GM19397 (cell line): ENCODE measurements at regions not wholly inside any gene's neighbourhood (a gene's known extent, or its start where the extent isn't known, plus 50 kb on each side); places are given as distances from the start of the nearest gene placed in this dataset.
"Not testable (repeated sequence)": the region's sequence is repeated elsewhere in the genome, so short reads cannot be mapped to it uniquely, and the experiment has no call there.

Source experiments
- ATAC-seq: cut with Tn5 transposase; IDR thresholded peaks from one replicate; pipeline ENCODE4 v1.9.1; 2021; ENCODE audit warnings: mild to moderate bottlenecking, moderate library complexity; ENCODE audit not compliant: unreplicated experiment

- no peak for ATAC-seq
These were observed 448.1 kb upstream of the TRAM1L1 start for GRCh38 chr4:117533501-117533900.

GRCh38 chr4:117545039-117545438 is 459.7 kb upstream of the TRAM1L1 start:
- ATAC-seq = no peak

- no peak for ATAC-seq
These were observed 464.1 kb upstream of the TRAM1L1 start for GRCh38 chr4:117549524-117549923.

GRCh38 chr4:117550085-117550484 is 464.7 kb upstream of the TRAM1L1 start:
- no peak for ATAC-seq

- ATAC-seq = no peak
These were observed 474.0 kb upstream of the NDST3 start for GRCh38 chr4:117560329-117560728.

GRCh38 chr4:117574085-117574484 is 460.2 kb upstream of the NDST3 start:
- no peak for ATAC-seq

- no peak for ATAC-seq
These were observed 458.4 kb upstream of the NDST3 start for GRCh38 chr4:117575850-117576249.

GRCh38 chr4:117577686-117578311 is 456.5 kb upstream of the NDST3 start:
- ATAC-seq = no peak

GRCh38 chr4:117588771-117589170 is 445.5 kb upstream of the NDST3 start:
- ATAC-seq = no peak

GRCh38 chr4:117596917-117597480 is 437.3 kb upstream of the NDST3 start:
- ATAC-seq = no peak

GRCh38 chr4:117599393-117599792 is 434.9 kb upstream of the NDST3 start:
- ATAC-seq = not testable (repeated sequence)

GRCh38 chr4:117600936-117601335 is 433.4 kb upstream of the NDST3 start:
- not testable (repeated sequence) for ATAC-seq

- no peak for ATAC-seq
These were observed 423.5 kb upstream of the NDST3 start for GRCh38 chr4:117610706-117611308.

GRCh38 chr4:117621673-117622072 is 412.6 kb upstream of the NDST3 start:
- ATAC-seq = no peak

GRCh38 chr4:117623326-117623725 is 411.0 kb upstream of the NDST3 start:
- ATAC-seq = no peak

GRCh38 chr4:117626664-117627063 is 407.6 kb upstream of the NDST3 start:
- no peak for ATAC-seq

GRCh38 chr4:117634716-117635115 is 399.6 kb upstream of the NDST3 start:
- no peak for ATAC-seq

- no peak for ATAC-seq
These were observed 396.9 kb upstream of the NDST3 start for GRCh38 chr4:117637347-117637746.

- no peak for ATAC-seq
These were observed 393.4 kb upstream of the NDST3 start for GRCh38 chr4:117640836-117641235.

GRCh38 chr4:117641519-117641918 is 392.8 kb upstream of the NDST3 start:
- no peak for ATAC-seq

GRCh38 chr4:117654079-117654478 is 380.2 kb upstream of the NDST3 start:
- no peak for ATAC-seq

- ATAC-seq = no peak
These were observed 373.6 kb upstream of the NDST3 start for GRCh38 chr4:117660668-117661067.
